OCI-LY3 (cell line): ENCODE measurements at regions not wholly inside any gene's neighbourhood (a gene's known extent, or its start where the extent isn't known, plus 50 kb on each side); places are given as distances from the start of the nearest gene placed in this dataset.

Source experiments
- CTCF ChIP-seq: fragments of 200-600, 300-600 bp; sonication (generic); IDR thresholded peaks from 2 replicates; pipeline ENCODE4 v1.5.1; 2014; ENCODE audit warnings: antibody characterized with exemption, low read length, low read depth
- EZH2phosphoT487 ChIP-seq: fragments of 200-600 bp; shearing (Covaris generic); IDR thresholded peaks from 2 replicates; pipeline ENCODE4 v1.6.1; 2018; ENCODE audit warnings: antibody characterized with exemption, mixed run types, low read depth

GRCh38 chr11:106491751-106492150, 414.3 kb downstream of the AASDHPPT start:
- no peak for TF ChIP-seq CTCF
- no peak for TF ChIP-seq EZH2phosphoT487
